NCI-H1105 treated with DMSO at 0.1 percent for 48 hours (cell line): ENCODE measurements at regions not wholly inside any gene's neighbourhood (a gene's known extent, or its start where the extent isn't known, plus 50 kb on each side); places are given as distances from the start of the nearest gene placed in this dataset.

Experiments
- DNase-seq: peaks from one replicate; lab custom pipeline; 2025; lab: John Stamatoyannopoulos, UW

DNA sequence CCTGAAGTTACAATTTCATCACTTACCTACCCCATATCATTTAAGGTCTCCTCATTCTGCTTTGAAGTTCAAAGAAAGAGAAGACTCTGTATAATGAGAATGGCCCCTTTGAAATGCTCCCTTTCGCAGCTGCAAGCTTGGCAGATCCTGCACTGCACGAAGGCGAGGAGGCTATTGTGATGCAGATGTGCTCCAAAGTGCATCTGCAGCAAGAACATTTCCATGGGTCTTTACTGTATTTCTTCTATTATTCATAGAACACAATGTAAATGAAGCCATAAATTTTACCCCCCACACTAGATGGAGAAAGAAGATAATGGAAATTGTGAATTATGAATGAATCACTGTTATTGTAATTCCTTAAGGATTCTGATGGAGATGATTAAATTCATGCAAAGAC lies 178.7 kb downstream of the CHD9NB start:
- DNase-seq = no peak

DNA sequence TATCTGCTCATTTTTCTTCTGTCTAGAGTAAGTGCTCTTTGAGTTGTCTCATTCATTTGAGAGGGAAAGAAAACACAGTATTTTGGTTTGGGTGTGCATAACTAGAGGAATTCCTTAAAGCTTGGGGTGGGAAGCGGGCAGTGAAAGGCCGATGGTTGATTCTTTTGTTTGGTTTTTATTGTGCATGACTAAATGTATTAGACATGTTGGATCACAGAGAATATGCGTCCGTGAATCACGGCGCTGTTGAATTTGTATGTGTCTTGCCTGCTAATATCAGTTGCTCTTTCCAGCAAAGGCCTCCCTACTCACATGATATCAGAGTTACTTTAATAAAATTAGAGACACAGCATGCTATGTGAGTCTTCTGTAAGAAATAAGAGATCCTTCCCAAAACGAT lies 180.0 kb downstream of the CHD9NB start:
- no peak for DNase-seq

DNA sequence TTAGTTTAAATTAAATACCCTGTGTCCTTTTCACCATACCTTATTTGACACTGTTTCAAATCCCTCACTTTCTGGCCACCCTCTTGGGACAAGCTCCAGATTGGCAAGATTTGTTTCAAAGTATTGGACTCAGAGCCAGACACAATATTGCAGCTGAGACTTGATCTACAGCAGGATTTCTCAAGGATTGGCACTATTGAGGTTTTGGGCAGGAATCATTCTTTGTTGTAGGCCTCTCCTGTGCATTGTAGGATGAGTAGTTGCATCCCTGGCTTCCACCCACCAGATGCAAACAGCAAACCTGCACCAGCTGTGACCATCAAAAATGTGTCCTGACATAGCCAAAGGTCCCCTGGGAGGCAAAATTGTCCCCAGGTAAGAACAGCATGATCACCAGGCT lies 181.2 kb downstream of the CHD9NB start:
- no peak for DNase-seq

DNA sequence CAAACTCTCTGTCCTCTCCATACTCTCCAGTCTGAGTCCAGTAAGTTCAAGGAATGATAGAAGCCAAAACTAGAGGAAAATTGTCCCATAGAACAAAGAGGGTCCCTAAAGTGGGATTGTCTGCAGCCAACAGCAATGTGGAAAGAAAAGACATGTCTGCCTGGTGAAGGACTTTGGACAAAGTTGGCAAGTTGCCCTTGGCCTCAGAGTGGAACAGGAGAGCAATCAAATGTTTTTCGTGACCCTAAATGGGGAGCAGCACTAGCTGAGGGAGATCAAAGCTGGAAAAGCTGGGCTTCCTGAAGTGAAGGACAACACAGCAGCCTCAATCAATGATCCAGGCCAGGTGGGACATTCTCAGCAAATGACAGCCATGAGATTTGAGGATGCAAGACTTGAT lies 183.5 kb downstream of the CHD9NB start:
- DNase-seq = no peak

DNA sequence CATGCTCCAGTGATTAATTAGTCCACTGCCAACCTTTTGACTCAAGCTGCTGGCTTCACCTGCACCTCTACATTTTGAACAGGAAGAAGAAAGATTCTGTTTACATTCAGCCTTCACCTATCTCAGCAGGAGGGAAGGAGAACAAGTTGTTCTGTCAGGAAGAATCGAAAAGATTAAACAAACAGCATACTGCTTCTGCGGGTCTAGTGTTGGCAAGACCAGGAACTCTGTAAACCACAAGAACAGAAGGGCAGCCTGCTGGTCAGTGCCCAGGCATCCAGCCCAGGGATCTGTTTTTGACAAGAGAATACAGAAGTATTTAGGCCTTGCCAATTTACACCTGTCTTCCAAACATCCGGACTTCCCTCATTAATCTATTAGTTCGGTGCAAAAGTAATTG lies 189.7 kb downstream of the CHD9NB start:
- no peak for DNase-seq

DNA sequence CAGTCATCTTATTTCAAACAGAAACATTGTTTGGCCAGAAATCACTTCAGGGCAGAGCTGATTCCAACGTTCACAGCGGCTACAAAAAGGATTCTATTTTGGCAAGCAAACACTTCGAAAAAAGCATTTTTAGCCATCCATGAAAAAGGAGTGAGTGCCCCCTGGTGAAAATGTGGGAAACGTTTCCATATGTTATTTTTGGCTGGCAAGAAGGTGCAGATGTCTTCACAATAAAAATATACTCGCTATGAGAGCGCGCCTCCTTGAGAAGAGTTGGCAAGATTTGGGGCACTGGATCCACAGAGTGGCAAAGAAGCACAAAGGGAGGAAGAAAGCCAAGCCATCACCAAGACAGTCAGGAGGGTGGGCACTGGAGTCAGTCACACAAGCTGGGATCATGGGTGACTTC lies 191.1 kb downstream of the CHD9NB start:
- peak; percentile 88 for DNase-seq

DNA sequence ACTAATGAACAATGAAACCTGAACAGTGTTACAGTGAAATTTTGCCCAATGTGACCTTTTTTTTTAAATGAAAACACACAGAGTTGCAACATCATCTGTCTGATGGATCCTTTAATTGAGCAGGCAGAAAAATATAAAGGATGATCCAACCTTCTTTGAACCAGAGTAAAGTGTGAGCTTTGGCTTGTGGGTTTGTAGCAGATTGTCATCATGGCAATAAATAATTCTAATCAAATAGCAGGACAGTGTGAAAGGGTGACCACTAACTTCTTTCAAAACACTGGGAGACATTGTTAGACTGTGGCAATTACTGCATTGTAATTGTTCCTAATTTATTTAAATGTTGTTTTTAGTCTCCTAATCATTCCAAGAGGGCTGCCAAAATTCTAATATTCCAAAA lies 197.2 kb downstream of the CHD9NB start:
- DNase-seq = no peak

DNA sequence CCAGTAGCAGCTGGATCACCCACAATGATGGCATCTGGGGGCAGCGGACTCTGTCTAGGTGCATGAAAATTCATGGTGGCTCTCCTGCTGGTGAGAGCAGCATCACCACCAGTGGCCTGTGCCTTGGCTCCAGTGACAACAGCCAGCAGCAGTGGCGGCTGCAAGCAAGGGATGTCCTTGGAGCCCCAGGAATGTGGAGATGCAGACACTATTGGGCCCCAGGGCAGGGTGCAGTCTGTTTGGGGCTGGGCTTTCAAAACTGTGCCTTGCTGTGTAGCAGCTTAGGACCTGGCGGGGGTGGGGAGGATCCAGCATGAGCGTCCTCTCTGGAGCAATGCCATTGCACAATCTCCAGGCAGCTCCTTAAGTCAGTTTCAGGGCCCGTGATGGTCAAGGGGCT lies 199.7 kb downstream of the CHD9NB start:
- DNase-seq = no peak

DNA sequence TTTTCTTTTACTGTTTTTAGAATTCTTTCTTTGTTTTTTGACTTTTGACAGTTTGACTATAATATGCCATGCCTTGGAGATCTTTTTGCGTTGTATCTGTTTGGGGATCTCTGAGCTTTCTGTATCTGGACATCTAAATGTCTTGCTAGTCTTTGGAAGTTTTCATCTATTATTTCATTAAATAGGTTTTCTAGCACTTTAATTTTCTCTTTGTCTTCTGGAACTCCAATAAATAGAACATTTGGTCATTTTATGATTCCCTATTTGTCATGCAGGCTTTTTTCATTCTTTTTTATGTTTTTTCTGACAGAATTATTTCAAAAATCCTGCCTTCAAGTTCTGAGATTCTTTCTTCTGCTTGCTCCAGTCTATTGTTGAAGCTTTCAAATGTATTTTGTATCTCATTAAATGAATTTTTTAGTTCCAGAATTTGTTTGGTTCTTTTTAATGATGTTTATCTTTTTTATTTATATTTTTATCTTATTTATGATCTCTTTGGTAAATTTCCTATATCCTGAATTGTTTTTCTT lies 201.4 kb downstream of the CHD9NB start:
- no peak for DNase-seq

DNA sequence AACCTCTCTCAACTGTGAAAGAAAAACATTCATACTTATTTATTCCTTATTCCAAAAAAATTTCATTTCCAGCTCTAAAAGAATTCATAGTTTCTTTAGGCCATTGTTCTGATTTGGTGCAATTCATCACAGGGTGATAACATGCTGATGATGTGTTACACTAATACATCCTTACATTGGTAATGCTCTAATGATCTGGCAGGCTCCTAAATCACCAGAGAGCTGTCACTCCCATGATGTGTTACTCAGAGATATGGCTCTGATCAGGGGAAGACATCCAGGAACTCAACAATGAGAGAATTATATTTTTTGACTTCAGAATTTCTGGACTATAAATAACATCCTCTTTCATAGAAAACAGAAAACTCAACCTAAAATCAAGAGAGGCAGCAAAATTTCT lies 209.3 kb downstream of the CHD9NB start:
- no peak for DNase-seq

DNA sequence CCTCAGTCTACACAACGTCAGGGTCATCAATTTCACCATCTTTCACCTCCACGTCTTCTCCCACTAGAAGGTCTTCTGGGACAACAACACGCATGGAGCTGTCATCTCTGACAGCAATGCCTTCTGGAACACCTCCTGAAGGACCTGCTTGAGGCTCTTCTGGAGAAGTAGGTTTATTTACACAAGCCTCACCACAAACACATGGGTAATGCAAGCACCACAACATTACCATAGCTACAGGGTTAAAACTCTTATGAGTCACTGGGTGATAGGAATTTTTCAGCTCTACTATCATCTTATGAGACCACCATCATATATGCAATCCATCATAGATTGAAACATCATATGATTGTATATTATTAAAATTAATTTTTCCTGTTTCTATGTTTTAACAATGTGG lies 215.4 kb downstream of the CHD9NB start:
- DNase-seq = no peak

DNA sequence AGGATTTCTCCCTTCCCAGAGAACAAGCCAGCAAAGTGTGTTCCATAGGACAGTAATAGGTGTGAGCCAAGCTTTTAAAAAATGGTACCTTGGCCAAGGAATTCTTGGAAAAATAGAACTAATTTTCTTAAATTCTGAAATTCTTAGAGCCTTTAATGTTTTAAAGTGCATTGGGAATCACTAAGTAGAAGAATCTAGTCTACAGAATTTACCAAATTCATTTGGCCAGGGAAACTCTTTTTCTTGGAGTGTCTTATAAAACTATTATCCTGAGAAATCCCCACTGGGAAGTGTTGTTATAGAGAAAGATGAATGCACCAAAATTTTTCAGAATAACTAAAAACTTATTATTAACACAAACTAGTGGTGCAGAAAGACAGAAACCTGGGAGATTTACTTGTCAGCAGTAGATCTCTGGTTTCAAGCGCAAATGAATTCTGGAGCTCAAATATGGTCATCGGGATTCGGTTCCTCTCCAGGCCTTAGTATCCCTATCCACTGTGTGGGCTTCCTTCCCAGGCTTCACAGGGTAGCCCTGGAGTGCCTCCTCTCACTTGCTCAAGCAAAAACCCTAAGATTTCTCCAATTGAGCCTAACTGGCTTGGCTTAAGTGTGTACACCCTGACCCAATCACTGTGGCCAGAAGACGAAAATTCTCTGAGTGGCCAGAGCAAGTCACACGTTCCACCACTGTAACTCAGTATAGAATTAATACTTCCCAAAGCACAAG lies 217.8 kb downstream of the CHD9NB start:
- DNase-seq = no peak

DNA sequence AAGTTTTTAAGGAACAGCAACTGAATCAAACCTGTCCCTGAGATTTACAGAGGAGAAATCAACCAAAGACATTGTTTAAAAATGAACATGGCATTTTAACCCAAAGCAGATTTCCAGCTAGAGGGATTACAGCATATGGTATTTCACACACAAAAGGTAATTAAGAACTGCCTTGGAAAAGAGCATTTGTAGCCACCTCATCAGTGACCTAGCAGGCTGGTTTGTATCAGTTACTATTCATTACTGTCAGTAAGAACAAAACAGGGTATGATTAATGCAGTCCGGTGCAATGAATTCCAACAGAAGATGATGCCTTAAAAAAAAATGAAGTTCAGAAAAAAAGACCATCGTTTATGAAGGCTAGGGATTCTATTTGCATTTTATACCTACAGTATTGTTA lies 219.9 kb downstream of the CHD9NB start:
- DNase-seq = no peak

DNA sequence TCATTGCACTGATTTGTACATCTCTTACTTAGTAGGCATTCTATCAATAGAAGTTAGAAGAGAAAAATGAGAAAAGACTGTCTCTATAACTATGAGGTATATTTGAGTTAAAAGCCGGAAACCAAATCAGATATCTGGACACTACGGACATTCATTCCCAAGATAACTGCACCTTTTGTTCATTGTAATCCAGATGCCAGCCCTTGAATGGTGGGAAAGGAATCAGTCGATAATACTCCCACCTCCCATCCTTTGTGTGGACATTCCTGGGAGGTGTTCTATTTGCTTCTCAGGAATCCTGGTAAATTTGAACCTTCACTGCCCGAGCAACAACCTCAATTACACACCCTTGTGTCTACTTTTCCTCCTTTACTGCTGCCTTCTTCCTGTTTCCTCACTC lies 225.2 kb downstream of the CHD9NB start:
- DNase-seq = no peak

DNA sequence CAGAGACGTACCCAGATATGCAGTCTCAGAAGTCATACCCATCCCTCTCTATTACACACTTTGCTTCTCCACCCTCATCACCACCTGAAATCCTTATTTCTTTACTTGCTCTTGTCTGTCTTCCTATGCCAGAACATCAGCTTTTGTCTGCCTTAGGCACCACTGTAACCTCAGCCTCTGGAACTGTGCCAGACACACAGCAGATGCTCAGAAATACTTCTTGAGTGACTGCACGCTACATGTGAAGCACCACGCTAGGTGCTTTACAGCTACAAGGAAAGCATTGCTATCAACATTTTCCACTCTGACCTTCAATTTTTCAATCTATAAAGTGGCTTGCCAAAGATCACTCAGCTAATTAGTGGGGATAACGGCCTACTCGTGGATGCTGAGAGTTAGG lies 226.8 kb downstream of the CHD9NB start:
- peak; percentile 97 for DNase-seq

DNA sequence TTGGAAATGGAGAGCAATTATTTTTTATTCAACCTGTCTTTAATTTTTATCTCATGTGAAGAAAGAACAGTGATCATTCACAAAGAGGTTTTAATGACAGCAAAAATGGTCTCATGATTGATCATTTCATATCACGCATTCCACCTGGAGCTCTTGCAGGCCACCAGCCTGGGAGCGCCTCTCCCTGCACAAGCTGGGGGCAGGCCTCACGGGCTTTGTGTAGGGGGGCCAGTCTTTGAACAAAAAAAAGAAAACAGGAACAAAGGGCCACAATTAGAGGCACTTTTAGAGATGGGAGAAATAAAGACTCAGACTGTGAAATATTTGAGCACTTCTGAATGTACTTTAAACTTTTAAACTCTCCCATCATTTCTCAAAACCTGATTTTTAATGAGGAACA lies 232.9 kb downstream of the CHD9NB start:
- no peak for DNase-seq

DNA sequence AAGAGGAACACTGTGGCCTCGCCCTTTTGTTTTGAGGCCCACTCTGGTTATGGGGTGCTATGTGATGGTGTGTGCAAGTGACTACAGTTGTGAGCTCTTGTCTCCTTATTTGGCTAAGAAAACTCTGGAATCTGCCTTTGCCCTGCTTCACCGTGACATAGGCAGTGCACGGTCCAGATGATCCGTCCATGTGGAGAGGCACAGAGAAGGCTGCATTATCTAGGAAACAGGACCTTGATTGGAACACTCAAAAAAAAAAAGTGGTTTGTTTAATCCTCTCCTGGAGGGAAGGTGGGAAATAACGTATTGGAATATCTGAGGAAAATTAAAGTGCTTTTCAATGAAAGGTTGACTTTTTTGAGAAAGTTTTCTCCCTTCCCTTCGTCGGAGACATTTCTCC lies 233.3 kb downstream of the CHD9NB start:
- DNase-seq = no peak

DNA sequence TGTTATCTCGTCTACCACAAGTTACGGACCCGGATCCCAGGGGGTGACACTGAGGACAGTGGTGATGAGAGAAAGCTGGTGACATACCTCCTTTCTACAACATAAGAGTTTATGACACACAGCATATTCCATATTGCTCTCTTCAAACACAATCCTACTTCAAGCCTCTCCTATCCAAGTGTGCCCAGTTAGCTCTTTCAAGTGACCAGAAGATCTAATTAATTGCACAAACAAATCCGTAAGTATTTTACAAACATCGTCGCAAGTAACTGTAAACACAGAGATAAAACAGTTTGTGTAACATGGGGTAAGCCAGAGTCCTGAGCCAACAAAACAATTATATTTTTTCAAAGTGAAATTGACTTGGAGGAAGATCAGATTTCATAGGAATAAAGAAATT lies 235.0 kb downstream of the CHD9NB start:
- DNase-seq = peak; percentile 55

DNA sequence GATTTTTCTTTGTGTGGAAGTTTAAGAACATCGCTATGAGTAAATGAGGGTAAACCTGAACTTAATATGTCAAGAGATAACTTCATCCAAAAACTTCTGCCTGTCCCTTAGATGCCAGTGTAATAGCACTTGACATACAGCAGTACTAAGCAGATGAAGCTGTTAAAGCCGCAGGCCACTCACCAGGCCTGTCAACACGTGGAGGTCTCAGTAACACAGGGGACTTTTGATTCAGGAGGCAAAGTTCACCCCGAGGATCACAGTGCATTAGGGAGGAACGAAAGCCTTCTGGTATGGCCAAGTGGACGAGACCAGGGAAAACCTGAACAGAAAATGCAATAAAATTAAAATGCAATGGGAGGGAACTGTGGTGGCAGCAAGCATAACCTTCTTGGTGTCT lies 235.7 kb downstream of the CHD9NB start:
- no peak for DNase-seq

DNA sequence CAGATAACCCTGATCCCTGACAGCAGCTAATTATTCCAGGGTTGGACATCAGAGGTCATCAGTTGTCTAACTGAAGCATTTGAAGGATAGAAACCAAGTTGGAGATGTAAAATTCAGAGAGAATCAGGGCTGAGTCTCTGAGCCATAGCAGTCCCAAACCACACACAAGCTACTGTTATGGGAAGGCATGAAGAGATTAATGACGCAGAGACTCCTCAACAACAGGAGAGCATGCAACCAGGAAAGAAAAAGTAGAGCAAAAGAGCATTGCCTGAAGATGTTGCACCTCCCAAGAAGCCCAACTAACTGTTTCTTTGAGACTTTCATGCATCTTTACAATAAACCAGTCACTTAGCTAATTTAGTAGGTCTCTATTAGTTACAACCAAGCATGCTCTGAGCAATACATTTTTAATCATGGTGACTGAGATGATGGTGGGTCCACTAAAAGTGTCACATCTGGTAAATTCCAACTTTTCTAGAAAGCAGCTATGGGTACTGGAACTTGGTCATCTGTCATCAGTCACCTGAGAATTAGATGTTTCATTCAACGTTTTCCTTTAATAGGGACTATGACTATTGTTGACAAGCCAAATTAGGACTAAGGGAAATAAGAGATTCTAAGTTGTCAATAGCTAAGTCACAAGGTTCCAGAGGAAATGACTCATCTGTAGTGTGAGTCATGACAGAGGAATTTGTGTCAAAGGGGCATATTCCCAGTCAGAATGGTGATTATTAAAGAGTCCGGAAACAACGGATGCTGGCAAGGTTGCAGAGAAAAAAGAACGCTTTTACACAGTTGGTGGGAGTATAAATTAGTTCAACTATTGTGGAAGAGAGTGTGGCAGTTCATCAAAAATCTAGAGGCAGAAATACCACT lies 239.8 kb downstream of the CHD9NB start:
- DNase-seq = no peak

DNA sequence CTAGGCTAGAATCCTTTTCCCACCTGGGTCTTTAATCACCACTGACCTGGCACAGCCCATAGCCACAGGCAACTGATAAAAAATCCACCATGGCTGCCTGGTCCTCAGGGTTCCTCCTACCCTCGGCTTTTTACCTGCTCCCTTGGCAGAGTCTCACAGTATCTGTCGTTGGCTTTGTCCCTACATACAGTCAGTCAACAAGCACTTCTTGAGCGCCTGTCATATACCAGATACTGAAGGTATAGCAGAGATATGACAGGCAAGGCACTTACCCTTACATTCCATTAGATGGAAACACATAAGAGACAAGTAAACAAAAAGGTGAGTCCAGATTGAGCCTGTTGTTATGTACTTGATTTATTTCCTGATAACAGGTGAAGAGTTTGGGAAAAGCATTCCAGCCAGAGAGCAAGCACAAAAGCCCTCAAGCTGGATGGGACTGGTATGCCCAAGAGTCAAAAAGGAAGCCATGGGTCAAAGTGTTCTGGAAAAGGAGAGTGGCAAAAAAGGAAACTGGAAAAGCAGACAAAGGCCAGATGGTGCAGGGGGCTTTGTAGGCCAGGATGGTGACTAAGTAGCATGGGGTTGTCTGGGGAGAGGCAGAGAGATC lies 247.0 kb downstream of the CHD9NB start:
- DNase-seq = no peak

DNA sequence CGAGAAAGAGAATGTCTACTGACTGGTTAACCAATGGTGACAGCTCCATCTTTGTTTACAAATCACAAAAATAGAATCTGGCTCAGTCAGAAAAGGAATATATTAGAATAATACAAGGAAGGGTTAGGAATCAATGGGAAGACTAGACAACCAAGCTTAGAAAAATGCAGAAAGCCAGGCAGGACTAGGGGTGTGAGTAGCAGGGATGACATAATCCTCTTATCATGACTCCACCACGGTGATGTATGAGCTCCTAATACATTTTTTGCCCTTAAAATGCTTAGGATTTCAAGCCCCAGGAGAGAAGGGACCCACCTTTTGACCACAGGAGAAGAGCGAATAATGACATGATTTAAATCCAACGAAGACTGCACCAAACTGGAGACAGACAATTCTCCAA lies 252.3 kb downstream of the CHD9NB start:
- no peak for DNase-seq

DNA sequence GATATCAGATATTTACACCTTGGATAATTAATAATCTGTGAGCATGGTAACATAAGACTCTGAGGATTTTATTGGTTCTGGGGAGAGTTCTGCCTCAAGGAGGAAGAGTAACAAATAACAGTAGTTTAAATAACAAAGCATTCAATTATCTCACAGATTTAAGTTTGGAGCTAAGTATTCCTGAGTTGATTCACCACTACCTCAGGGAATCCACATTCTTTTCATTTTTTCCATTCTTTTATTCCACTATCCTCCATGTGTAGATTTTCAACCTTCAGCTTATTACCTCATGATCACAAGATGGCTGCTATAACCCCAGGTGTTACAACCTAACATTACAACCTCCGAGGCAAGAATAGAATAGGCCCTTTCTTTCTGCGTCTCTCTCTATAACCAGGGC lies 252.2 kb upstream of the TOX3 start:
- DNase-seq = no peak
